H9 (cell line): ENCODE measurements at regions not wholly inside any gene's neighbourhood (a gene's known extent, or its start where the extent isn't known, plus 50 kb on each side); places are given as distances from the start of the nearest gene placed in this dataset.

ENCODE experiments used
- DNase-seq: peaks from one replicate; pipeline ENCODE4 v3.0.0-alpha.2; 2017
- H2AFZ ChIP-seq: one replicate; pipeline ENCODE4 v1.6.1; 2013; ENCODE audit warnings: mild to moderate bottlenecking, low read length, control low read depth, moderate library complexity
- H2AK5ac ChIP-seq: 2 replicates; pipeline ENCODE4 v1.6.1; 2013; ENCODE audit warnings: low read length, control low read depth, mixed read lengths; ENCODE audit not compliant: insufficient read length
- H2BK120ac ChIP-seq: one replicate; pipeline ENCODE4 v1.6.1; 2013; ENCODE audit warnings: low read depth, mild to moderate bottlenecking, low read length, control low read depth, inconsistent platforms; ENCODE audit not compliant: poor library complexity, severe bottlenecking
- H2BK12ac ChIP-seq: 2 replicates; pipeline ENCODE4 v1.6.1; 2013; ENCODE audit warnings: low read length, control low read depth, mixed read lengths, low read depth; ENCODE audit not compliant: insufficient read length
- H2BK15ac ChIP-seq: 2 replicates; pipeline ENCODE4 v1.6.1; 2013; ENCODE audit warnings: low read depth, low read length, control low read depth
- H2BK20ac ChIP-seq: one replicate; pipeline ENCODE4 v1.6.1; 2013; ENCODE audit warnings: low read depth, mild to moderate bottlenecking, low read length, control low read depth, inconsistent platforms; ENCODE audit not compliant: poor library complexity, severe bottlenecking
- H2BK5ac ChIP-seq: 2 replicates; pipeline ENCODE4 v1.6.1; 2013; ENCODE audit warnings: low read length, control low read depth, mixed read lengths; ENCODE audit not compliant: insufficient read length
- H3K14ac ChIP-seq: 2 replicates; pipeline ENCODE4 v1.6.1; 2013; ENCODE audit warnings: low read length, control low read depth; ENCODE audit not compliant: insufficient read depth
- H3K18ac ChIP-seq: 2 replicates; pipeline ENCODE4 v1.6.1; 2013; ENCODE audit warnings: low read depth, mild to moderate bottlenecking, mixed read lengths, low read length, control low read depth; ENCODE audit not compliant: insufficient read length
- H3K23ac ChIP-seq: 2 replicates; pipeline ENCODE4 v1.6.1; 2013; ENCODE audit warnings: low read length, control low read depth, mixed read lengths, low read depth; ENCODE audit not compliant: insufficient read length
- H3K23me2 ChIP-seq: 2 replicates; pipeline ENCODE4 v1.6.1; 2013; ENCODE audit warnings: low read depth, mild to moderate bottlenecking, mixed read lengths, low read length, control low read depth; ENCODE audit not compliant: insufficient read length, poor library complexity, severe bottlenecking
- H3K27ac ChIP-seq: 2 replicates; pipeline ENCODE4 v1.5.1; 2013; ENCODE audit warnings: low read length, control low read depth, mixed read lengths, low read depth; ENCODE audit not compliant: insufficient read length
- H3K27me3 ChIP-seq: 2 replicates; pipeline ENCODE4 v1.6.1; 2013; ENCODE audit warnings: low read length, control low read depth, inconsistent platforms; ENCODE audit not compliant: insufficient read depth
- H3K4ac ChIP-seq: 2 replicates; pipeline ENCODE4 v1.6.1; 2013; ENCODE audit warnings: low read depth, mild to moderate bottlenecking, control low read depth, inconsistent platforms, low read length, moderate library complexity
- H3K4me1 ChIP-seq: 2 replicates; pipeline ENCODE4 v1.6.1; 2013; ENCODE audit warnings: low read length, control low read depth, inconsistent platforms; ENCODE audit not compliant: insufficient read depth
- H3K4me2 ChIP-seq: 2 replicates; pipeline ENCODE4 v1.6.1; 2013; ENCODE audit warnings: low read length, control low read depth, mixed read lengths; ENCODE audit not compliant: insufficient read length, insufficient read depth
- H3K56ac ChIP-seq: 2 replicates; pipeline ENCODE4 v1.6.1; 2013; ENCODE audit warnings: low read depth, mild to moderate bottlenecking, mixed read lengths, low read length, control low read depth; ENCODE audit not compliant: insufficient read length
- H3K79me1 ChIP-seq: 2 replicates; pipeline ENCODE4 v1.6.1; 2013; ENCODE audit warnings: low read depth, mild to moderate bottlenecking, moderate library complexity, low read length, control low read depth, inconsistent platforms; ENCODE audit not compliant: insufficient read depth, poor library complexity, severe bottlenecking
- H3K79me2 ChIP-seq: 2 replicates; pipeline ENCODE4 v1.6.1; 2013; ENCODE audit warnings: low read length, control low read depth, inconsistent platforms; ENCODE audit not compliant: insufficient read depth
- H3K9ac ChIP-seq: 2 replicates; pipeline ENCODE4 v1.6.1; 2013; ENCODE audit warnings: low read length, control low read depth, mixed read lengths; ENCODE audit not compliant: insufficient read length; ENCODE audit errors: extremely low read depth
- H3K9me3 ChIP-seq: one replicate; pipeline ENCODE4 v1.6.1; 2013; ENCODE audit warnings: low read depth, low read length, inconsistent platforms; ENCODE audit not compliant: control insufficient read depth
- H3T11ph ChIP-seq: one replicate; pipeline ENCODE4 v1.6.1; 2013; ENCODE audit warnings: mild to moderate bottlenecking, low read length, control low read depth, inconsistent platforms
- H4K20me1 ChIP-seq: one replicate; pipeline ENCODE4 v1.6.1; 2013; ENCODE audit not compliant: control insufficient read depth, insufficient read length, insufficient read depth
- H4K5ac ChIP-seq: 2 replicates; pipeline ENCODE4 v1.6.1; 2013; ENCODE audit warnings: low read depth, mild to moderate bottlenecking, mixed read lengths, low read length, control low read depth; ENCODE audit not compliant: insufficient read length
- H4K8ac ChIP-seq: replicated peaks from 2 replicates; pipeline ENCODE4 v1.6.1; 2013; ENCODE audit warnings: low read length, control low read depth, mixed read lengths, low read depth; ENCODE audit not compliant: insufficient read length
- H4K91ac ChIP-seq: 2 replicates; pipeline ENCODE4 v1.6.1; 2013; ENCODE audit warnings: low read depth, mild to moderate bottlenecking, moderate library complexity, mixed read lengths, low read length, control low read depth; ENCODE audit not compliant: insufficient read length
- H3K27ac Mint-ChIP-seq, 3 experiments: 2 replicates in 2 of 3; 3 replicates in 1 of 3; pipeline ENCODE4 v1.8.0; 2020 to 2021; ENCODE audit warnings: mixed read lengths in 3 of 3, mild to moderate bottlenecking in 1 of 3, moderate library complexity in 1 of 3
- H3K27me3 Mint-ChIP-seq: 2 replicates; pipeline ENCODE4 v1.8.0; 2021; ENCODE audit warnings: low read depth, mild to moderate bottlenecking, moderate library complexity, mixed read lengths
- H3K36me3 Mint-ChIP-seq, 3 experiments: 2 replicates in 2 of 3; 3 replicates in 1 of 3; pipeline ENCODE4 v1.8.0; 2020 to 2021; ENCODE audit warnings: low read depth in 3 of 3, mixed read lengths in 3 of 3; ENCODE audit not compliant: insufficient read depth in 1 of 3
- H3K4me1 Mint-ChIP-seq, 2 experiments: 2 replicates each; pipeline ENCODE4 v1.8.0; 2020; ENCODE audit warnings: mixed read lengths in 2 of 2
- H3K4me3 Mint-ChIP-seq, 2 experiments: 2 replicates in 1 of 2; 3 replicates in 1 of 2; pipeline ENCODE4 v1.8.0; 2020 to 2021; ENCODE audit warnings: mild to moderate bottlenecking in 2 of 2, mixed read lengths in 2 of 2, moderate library complexity in 1 of 2
- H3K9me3 Mint-ChIP-seq, 2 experiments: 2 replicates in 1 of 2; 3 replicates in 1 of 2; pipeline ENCODE4 v1.8.0; 2020; ENCODE audit warnings: mild to moderate bottlenecking in 2 of 2, mixed read lengths in 2 of 2, moderate library complexity in 1 of 2
- CTCF ChIP-seq: fragments of 200-600 bp; sonication (generic); conservative IDR thresholded peaks from 3 replicates; pipeline ENCODE4 v1.8.0; 2021; ENCODE audit warnings: antibody characterized with exemption, mild to moderate bottlenecking
- WGBS: extraction: QIAGEN DNeasy Blood & Tissue Kit; methylation state at CpG from one replicate; pipeline ENCODE4 v1.1.7; 2013; ENCODE audit warnings: missing lambda C conversion rate, low lambda C conversion rate, mixed read lengths; ENCODE audit not compliant: insufficient read length; ENCODE audit errors: extremely low coverage; 5-methylcytosine and 5-hydroxymethylcytosine counted together

- Histone ChIP-seq H2BK5ac (no peak overlapping the region), H3K9ac (no peak overlapping the region), H3K4ac (no peak overlapping the region), H2AFZ (no peak overlapping the region), H3K23ac (no peak overlapping the region), H3K79me1 (no peaks in the 10 kb centered on the region), H3K9me3 (no peaks in the 10 kb centered on the region), H3K4me2 (no peak overlapping the region), H2AK5ac (no peak overlapping the region), H2BK120ac (no peak overlapping the region), H3K23me2 (no peaks in the 10 kb centered on the region), H2BK15ac (no peak overlapping the region), H2BK20ac (no peak overlapping the region), H2BK12ac (no peak overlapping the region), H3K4me1 (no peaks in the 10 kb centered on the region; the same call in 1 of the 2 replicates), H4K20me1 (no peaks in the 10 kb centered on the region), H4K91ac (no peak overlapping the region), H3K18ac (no peak overlapping the region), H4K8ac (no peak overlapping the region), H3K79me2 (no peaks in the 10 kb centered on the region), H4K5ac (no peak overlapping the region), H3K56ac (no peak overlapping the region), H3K27ac (no peak overlapping the region), H3T11ph (no peak overlapping the region), H3K14ac (no peak overlapping the region), H3K27me3 (no peaks in the 10 kb centered on the region)
- H3K27me3 Mint-ChIP-seq, result no peaks in the 10 kb centered on the region
- peak overlapping the region in 1 of 3 experiments; percentile 86; a peak in 2 of 7 replicates for H3K27ac Mint-ChIP-seq
- H3K4me1 Mint-ChIP-seq, result peaks cover 21 to 28% of the 10 kb centered on the region in 2 experiments
- no peak for TF ChIP-seq CTCF
- no peak overlapping the region for H3K4me3 Mint-ChIP-seq
- DNase-seq, result no peak
- no peaks in the 10 kb centered on the region for H3K9me3 Mint-ChIP-seq
- WGBS, result no CpG with 5 or more reads among the region's 3 CpGs
- H3K36me3 Mint-ChIP-seq, result no peaks in the 10 kb centered on the region; a peak in 1 of 7 replicates
Observed at GRCh38 chr3:181847276-181847675, 135.6 kb downstream of the SOX2 start.
